CD14-positive monocyte (primary cell): ENCODE measurements at regions not wholly inside any gene's neighbourhood (a gene's known extent, or its start where the extent isn't known, plus 50 kb on each side); places are given as distances from the start of the nearest gene placed in this dataset.

Source experiments
- DNase-seq, 3 donors: peaks; one replicate each; pipeline ENCODE4 v3.0.0-alpha.2; 2011 to 2022
- H2AFZ ChIP-seq: 2 replicates; pipeline ENCODE4 v1.6.0; 2012; ENCODE audit warnings: mild to moderate bottlenecking, low read depth, low read length, inconsistent platforms; ENCODE audit not compliant: insufficient read depth, poor library complexity, severe bottlenecking
- H3K27ac ChIP-seq, 2 donors: 1 replicate in 1 of 2; 2 replicates in 1 of 2; pipeline ENCODE4 v1.5.1; 2012 to 2013; ENCODE audit warnings: low read length in 2 of 2, control low read depth in 1 of 2, inconsistent platforms in 1 of 2, low read depth in 1 of 2, mild to moderate bottlenecking in 1 of 2
- H3K27me3 ChIP-seq, 2 donors: one replicate each; pipeline versions ENCODE4 v1.6.0 to v1.6.1; 2011 to 2013; ENCODE audit warnings: low read length in 2 of 2; ENCODE audit not compliant: control insufficient read depth in 2 of 2, insufficient read depth in 2 of 2
- H3K36me3 ChIP-seq, 2 donors: replicated peaks in 1 of 2; 1 replicate in 1 of 2; 2 replicates in 1 of 2; pipeline versions ENCODE4 v1.5.1 to v1.6.1; 2012 to 2013; ENCODE audit warnings: low read length in 2 of 2, control low read depth in 1 of 2, inconsistent platforms in 1 of 2, mild to moderate bottlenecking in 1 of 2; ENCODE audit not compliant: insufficient read depth in 2 of 2, control insufficient read depth in 1 of 2
- H3K4me1 ChIP-seq, 2 donors: 1 replicate in 1 of 2; 2 replicates in 1 of 2; pipeline versions ENCODE4 v1.5.1 to v1.6.1; 2012 to 2013; ENCODE audit warnings: low read length in 2 of 2, control low read depth in 1 of 2, inconsistent platforms in 1 of 2, mild to moderate bottlenecking in 1 of 2, moderate library complexity in 1 of 2; ENCODE audit not compliant: insufficient read depth in 2 of 2, control insufficient read depth in 1 of 2
- H3K4me2 ChIP-seq: replicated peaks from 2 replicates; pipeline ENCODE3; 2012; ENCODE audit warnings: low read length, moderate library complexity, mild to moderate bottlenecking; ENCODE audit not compliant: poor library complexity, severe bottlenecking; ENCODE audit errors: extremely low read depth
- H3K4me3 ChIP-seq, 3 experiments: fragments of 200-600 bp in 1 of 3; sonication (generic) in 1 of 3; replicated peaks in 1 of 3; 1 replicate in 2 of 3; 2 replicates in 1 of 3; pipeline ENCODE4 v1.5.1; 2011 to 2013; ENCODE audit warnings: low read length in 3 of 3, mild to moderate bottlenecking in 3 of 3, control low read depth in 2 of 3, low read depth in 2 of 3, inconsistent platforms in 1 of 3, moderate library complexity in 1 of 3
- H3K79me2 ChIP-seq: 2 replicates; pipeline ENCODE4 v1.6.0; 2012; ENCODE audit warnings: mild to moderate bottlenecking, control low read depth, inconsistent platforms, low read length, moderate library complexity; ENCODE audit not compliant: insufficient read depth
- H3K9ac ChIP-seq: 2 replicates; pipeline ENCODE4 v1.6.0; 2017; ENCODE audit warnings: low read length, mild to moderate bottlenecking; ENCODE audit not compliant: insufficient read depth, poor library complexity, severe bottlenecking
- H3K9me3 ChIP-seq, 2 donors: replicated peaks in 1 of 2; 1 replicate in 1 of 2; 2 replicates in 1 of 2; pipeline versions ENCODE4 v1.5.1 to v1.6.1; 2012 to 2013; ENCODE audit warnings: low read length in 2 of 2, control low read depth in 1 of 2; ENCODE audit not compliant: control insufficient read depth in 1 of 2, insufficient read depth in 1 of 2
- H4K20me1 ChIP-seq: 2 replicates; pipeline ENCODE4 v1.6.0; 2012; ENCODE audit warnings: mild to moderate bottlenecking, low read length, control low read depth, moderate library complexity; ENCODE audit not compliant: insufficient read depth
- H3K27ac Mint-ChIP-seq, 7 donors: one replicate each; pipeline ENCODE4 v1.8.0; 2020; ENCODE audit warnings: mild to moderate bottlenecking in 7 of 7, mixed read lengths in 7 of 7, moderate library complexity in 6 of 7, inconsistent platforms in 2 of 7
- H3K27me3 Mint-ChIP-seq, 3 donors: one replicate each; pipeline ENCODE4 v1.8.0; 2021 to 2022; ENCODE audit warnings: low read depth in 3 of 3, mild to moderate bottlenecking in 3 of 3, mixed read lengths in 3 of 3, moderate library complexity in 3 of 3, inconsistent platforms in 1 of 3
- H3K36me3 Mint-ChIP-seq, 2 donors: one replicate each; pipeline ENCODE4 v1.8.0; 2020; ENCODE audit warnings: mixed read lengths in 2 of 2, inconsistent platforms in 1 of 2, mild to moderate bottlenecking in 1 of 2
- H3K4me1 Mint-ChIP-seq: one replicate; pipeline ENCODE4 v1.8.0; 2020; ENCODE audit warnings: mild to moderate bottlenecking, mixed read lengths
- H3K4me3 Mint-ChIP-seq, 2 donors: one replicate each; pipeline ENCODE4 v1.8.0; 2020; ENCODE audit warnings: mild to moderate bottlenecking in 2 of 2, mixed read lengths in 2 of 2, moderate library complexity in 1 of 2
- H3K9me3 Mint-ChIP-seq, 7 donors: one replicate each; pipeline ENCODE4 v1.8.0; 2020 to 2022; ENCODE audit warnings: mixed read lengths in 7 of 7, mild to moderate bottlenecking in 6 of 7, moderate library complexity in 6 of 7, inconsistent platforms in 2 of 7
- CTCF ChIP-seq: fragments of 200-600 bp; IDR thresholded peaks from one replicate; pipeline ENCODE4 v1.8.0; 2022; ENCODE audit warnings: antibody characterized with exemption, mild to moderate bottlenecking
- WGBS: methylation state at CpG from one replicate; pipeline ENCODE4 v1.1.5; 2013; ENCODE audit warnings: missing lambda C conversion rate; ENCODE audit not compliant: insufficient coverage; 5-methylcytosine and 5-hydroxymethylcytosine counted together
- intact Hi-C, 2 donors: fragments of 100-400 bp; cut with micrococcal nuclease; formaldehyde crosslinking; loops; one replicate each; pipeline versions ENCODE4 v1.15.0 to v1.15.1; 2023

GRCh38 chr6:150482883-150483409, 114.1 kb downstream of the IYD start:
- DNase-seq = no peak
- H3K9me3 Mint-ChIP-seq = peaks cover 0 to 8% (median 2%) of the 10 kb centered on the region in 7 donors
- no peaks in the 10 kb centered on the region for H3K79me2 ChIP-seq
- no peak for TF ChIP-seq CTCF
- H2AFZ ChIP-seq = no peak overlapping the region
- no peak overlapping the region for H3K27ac ChIP-seq
- peaks cover 0 to 2% (median 1%) of the 10 kb centered on the region in 3 donors for H3K27me3 Mint-ChIP-seq
- H4K20me1 ChIP-seq = no peaks in the 10 kb centered on the region
- H3K36me3 Mint-ChIP-seq = no peaks in the 10 kb centered on the region
- no peak overlapping the region for H3K4me3 Mint-ChIP-seq
- no peak overlapping the region for H3K9ac ChIP-seq
- intact Hi-C loops = no loop called here
- H3K36me3 ChIP-seq = no peaks in the 10 kb centered on the region
- H3K27me3 ChIP-seq = no peaks in the 10 kb centered on the region
- no peaks in the 10 kb centered on the region for H3K4me1 ChIP-seq
- H3K4me3 ChIP-seq = no peak overlapping the region
- H3K9me3 ChIP-seq = no peaks in the 10 kb centered on the region
- H3K27ac Mint-ChIP-seq = peak overlapping the region in 1 of 7 donors; percentile 31
- no peak overlapping the region for H3K4me2 ChIP-seq
- WGBS = no CpG with 5 or more reads among the region's 4 CpGs
- H3K4me1 Mint-ChIP-seq = no peaks in the 10 kb centered on the region

GRCh38 chr6:150485161-150485958, 114.3 kb upstream of the PLEKHG1 start:
- Histone ChIP-seq H4K20me1 (no peaks in the 10 kb centered on the region), H2AFZ (no peak overlapping the region), H3K27ac (no peak overlapping the region), H3K9ac (no peak overlapping the region), H3K4me1 (no peaks in the 10 kb centered on the region), H3K27me3 (no peaks in the 10 kb centered on the region), H3K4me2 (no peak overlapping the region), H3K9me3 (no peaks in the 10 kb centered on the region), H3K79me2 (no peaks in the 10 kb centered on the region), H3K4me3 (no peak overlapping the region), H3K36me3 (no peaks in the 10 kb centered on the region)
- peaks cover 0 to 2% (median 0%) of the 10 kb centered on the region in 3 donors for H3K27me3 Mint-ChIP-seq
- 97% methylated on average over 3 of the region's 3 CpGs for WGBS
- TF ChIP-seq CTCF = no peak
- no peak for DNase-seq
- no peak overlapping the region for H3K4me3 Mint-ChIP-seq
- H3K27ac Mint-ChIP-seq = peak overlapping the region in 1 of 7 donors; percentile 42
- intact Hi-C loops = no loop called here
- H3K36me3 Mint-ChIP-seq = no peaks in the 10 kb centered on the region
- H3K9me3 Mint-ChIP-seq = peaks cover 0 to 8% (median under 1%) of the 10 kb centered on the region in 7 donors
- H3K4me1 Mint-ChIP-seq = no peaks in the 10 kb centered on the region
